NCI-H2029 (cell line): ENCODE measurements at regions not wholly inside any gene's neighbourhood (a gene's known extent, or its start where the extent isn't known, plus 50 kb on each side); places are given as distances from the start of the nearest gene placed in this dataset.

ENCODE experiments used
- DNase-seq: peaks from one replicate; lab custom pipeline; 2025; lab: John Stamatoyannopoulos, UW

DNA sequence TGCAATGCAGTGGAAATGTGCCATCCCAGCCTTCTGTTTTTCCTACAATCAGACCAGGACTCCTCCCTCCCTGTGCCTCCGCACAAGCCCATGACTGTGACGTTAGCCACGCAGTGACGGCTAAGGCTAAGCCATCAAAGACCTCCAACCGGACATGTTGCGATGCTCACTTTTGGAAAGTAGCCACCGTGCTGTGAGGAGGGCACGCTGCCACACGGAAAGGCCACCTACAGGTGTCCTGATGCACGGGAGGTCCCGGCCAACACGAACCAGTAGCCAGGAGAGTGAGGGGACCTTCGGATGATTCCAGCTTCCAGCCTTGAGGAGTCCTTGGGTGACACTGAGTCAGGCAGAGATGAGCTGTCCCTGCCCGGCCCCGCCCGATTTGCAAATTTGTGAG is 53.9 kb downstream of the FOXL1 start:
- DNase-seq, result no peak

- no peak for DNase-seq
Observed at GRCh38 chr16:86632944-86633343, 54.6 kb downstream of the FOXL1 start.

DNA sequence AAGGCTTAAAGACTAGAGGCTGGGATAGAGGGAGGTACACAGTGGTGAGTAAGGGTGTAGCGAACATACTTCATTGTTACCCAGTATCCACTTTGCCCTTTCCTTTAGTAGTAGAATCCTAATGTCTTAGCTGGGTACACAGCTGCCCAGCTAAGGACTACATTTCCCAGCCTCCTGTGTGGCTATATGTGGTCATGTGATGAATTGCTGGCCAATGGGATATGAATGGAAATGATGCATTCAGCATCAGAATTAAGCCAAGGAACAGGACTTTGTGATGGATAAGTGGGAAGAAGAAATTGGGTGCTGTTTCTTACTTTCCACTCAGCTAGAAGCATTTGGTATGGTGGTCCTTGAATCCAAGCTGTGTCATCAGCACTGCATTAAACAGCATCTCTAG is 55.9 kb downstream of the FOXL1 start:
- DNase-seq, result no peak

DNA sequence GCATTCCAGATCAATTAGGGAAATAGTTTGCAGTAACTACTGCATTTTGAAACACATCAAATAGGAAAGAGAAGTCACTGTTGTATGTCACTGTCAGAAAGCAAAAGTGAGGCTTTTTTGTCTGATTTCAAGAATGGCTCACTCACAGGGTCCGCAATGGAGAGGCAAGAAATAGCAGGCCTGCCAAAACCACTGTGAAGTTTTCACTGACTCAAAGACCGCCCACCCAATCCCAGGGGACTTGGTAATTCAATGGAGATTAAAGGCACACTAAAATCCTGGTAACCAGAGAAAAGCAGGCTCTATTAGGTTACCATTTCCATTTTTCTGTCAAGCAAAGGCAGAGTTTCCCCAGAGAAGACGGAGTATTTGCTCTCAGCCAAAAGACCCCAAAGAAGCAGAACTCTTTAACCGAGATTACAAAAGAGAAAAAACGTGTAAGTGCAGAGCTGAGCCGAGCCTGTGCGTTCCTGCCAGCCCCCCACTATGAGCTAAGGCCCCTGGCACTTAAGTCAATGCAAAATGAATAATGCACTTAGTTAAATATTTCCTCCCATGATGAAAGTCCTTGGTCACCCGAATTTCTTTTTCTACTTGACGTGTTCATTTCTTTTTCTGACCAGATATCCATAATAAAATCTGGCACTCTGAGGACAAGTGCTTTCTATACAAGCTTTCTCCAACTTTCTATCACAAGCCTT is 57.0 kb downstream of the FOXL1 start:
- DNase-seq, result no peak

DNA sequence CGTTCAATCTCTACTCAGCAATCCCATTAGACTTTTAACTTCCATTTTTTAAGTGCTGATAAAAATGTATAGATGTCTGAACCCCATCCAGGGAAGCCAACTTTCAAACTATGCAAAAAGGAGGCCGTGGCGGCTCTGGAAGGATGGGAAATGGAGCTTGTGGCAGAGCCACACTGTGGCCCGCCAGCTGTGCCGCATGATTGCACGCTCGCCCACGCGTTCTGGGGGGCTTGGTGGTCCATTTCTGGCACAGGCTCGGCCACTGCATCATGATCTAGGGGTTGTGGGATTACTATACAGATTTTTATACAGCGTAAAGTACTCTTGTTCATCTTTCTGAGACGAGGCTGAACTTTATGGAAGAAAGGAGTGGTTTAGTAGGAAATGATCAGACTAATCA is 57.6 kb downstream of the FOXL1 start:
- no peak for DNase-seq

GRCh38 chr16:86637744-86638143 is 59.4 kb downstream of the FOXL1 start:
- no peak for DNase-seq

DNA sequence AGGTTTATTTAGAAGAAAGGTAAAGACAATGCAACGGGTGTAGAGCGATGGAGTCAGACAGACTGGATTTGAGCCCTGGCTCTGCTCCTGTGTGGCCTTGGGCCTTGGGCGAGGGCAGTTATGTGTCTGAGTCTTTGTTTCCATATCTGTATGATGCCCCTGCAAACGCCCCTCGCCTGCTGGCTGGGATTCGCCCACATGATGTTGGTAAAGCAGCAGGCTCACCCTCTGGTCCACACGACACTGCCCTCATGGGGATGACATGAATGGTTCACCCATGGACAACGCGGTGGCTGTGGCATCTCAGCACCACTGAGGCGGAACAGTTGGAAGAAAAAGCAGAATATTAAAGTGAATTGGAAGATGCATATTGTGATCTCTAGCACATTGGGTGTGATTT is 60.3 kb downstream of the FOXL1 start:
- no peak for DNase-seq

- DNase-seq, result no peak
Observed at GRCh38 chr16:86639354-86639753, 61.0 kb downstream of the FOXL1 start.

DNA sequence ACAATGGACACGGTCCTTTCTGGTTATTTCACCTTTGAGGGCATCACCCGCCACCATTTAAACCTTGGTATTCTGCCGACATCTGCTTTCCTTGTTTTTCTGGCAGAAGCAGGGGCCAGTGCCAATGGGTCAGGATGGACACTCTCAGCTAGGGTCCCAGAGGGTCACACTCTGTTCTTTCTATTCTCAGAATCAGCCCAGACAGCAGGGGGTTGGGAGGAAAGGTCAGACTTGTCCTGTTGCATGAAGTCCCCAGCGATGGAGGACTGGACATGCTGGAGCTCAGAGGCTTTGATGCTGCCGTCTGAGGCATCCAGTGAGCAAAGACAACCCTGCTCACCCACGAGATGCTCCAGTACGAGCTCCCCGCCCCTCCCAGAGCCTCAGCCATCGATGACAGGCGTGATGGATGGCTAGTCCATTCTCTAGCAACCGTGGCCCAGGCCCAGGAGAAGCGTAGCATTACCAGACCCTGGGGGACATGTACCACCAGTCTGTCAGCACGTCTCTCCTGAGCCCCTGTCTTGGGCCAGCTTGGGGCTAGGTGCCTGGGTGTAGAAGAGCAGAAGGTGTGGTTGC is 62.0 kb downstream of the FOXL1 start:
- no peak for DNase-seq

GRCh38 chr16:86642087-86642486 is 63.7 kb downstream of the FOXL1 start:
- no peak for DNase-seq

DNA sequence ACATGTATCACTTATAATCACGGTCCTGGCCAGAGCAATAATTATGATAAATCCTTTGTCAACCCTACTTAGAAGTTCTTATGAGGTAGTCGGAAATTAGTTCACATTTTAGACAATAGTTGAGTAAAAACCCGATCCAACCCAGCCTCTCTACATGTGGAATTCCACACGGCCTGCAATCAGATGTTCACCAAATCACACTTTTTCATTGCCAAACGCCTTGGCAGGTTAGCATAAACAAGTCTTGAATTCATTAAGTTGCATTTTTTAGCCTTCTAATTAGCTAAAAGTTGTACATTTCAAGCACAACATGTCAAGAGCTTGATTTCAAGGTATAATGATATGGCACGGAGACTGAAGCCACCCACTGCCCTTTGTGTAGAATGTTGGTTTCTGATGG is 65.3 kb downstream of the FOXL1 start:
- no peak for DNase-seq

- no peak for DNase-seq
Observed at GRCh38 chr16:86647561-86647960, 69.2 kb downstream of the FOXL1 start.

DNA sequence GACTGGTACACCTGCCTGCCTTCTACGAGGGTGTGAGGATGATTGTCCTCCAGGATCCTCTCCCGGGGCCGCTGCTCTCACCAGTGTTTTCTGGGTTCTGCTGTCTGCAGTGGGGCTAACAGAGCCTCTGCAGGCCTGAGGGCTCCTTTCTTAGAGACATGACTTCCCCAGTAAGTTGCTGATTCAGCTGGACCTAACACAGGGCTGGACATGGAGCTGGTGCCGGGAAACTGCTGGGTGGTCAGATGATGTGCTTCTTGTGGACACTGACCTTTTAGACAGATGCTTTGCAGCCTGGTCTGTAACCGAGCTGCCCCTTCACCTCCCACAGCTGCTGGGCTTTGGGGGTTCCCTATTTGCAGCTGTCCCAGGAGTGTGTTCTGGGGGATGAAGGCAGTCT is 71.5 kb downstream of the FOXL1 start:
- DNase-seq, result no peak

DNA sequence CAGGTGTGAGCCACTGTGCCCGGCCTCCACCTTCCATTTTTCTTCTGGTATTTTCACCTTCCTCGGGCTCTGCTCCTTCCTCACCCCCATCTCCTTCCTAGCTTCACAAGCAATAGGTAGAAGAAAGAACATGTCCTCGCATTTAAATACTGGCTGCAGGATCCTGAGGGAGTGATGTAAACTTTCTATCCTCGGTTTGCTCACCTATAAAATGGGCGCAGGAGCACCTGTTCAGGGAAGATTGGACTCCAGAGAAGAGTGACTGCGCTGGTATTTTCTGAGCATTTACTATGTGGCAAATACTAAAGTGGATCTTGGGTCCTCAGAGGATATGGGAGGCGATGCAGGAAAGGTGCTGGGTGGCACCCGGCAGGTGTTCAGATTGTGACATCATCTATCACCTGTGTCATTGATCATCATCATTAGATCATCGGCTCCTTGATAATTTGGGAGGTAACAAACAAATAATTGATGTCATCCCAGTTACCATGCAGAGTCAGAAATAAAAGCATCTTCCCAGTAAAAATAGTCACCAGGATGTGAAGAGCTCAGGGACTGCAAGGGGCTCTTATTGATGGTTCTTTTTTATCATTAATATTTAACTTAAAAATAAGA is 72.8 kb downstream of the FOXL1 start:
- DNase-seq, result no peak

DNA sequence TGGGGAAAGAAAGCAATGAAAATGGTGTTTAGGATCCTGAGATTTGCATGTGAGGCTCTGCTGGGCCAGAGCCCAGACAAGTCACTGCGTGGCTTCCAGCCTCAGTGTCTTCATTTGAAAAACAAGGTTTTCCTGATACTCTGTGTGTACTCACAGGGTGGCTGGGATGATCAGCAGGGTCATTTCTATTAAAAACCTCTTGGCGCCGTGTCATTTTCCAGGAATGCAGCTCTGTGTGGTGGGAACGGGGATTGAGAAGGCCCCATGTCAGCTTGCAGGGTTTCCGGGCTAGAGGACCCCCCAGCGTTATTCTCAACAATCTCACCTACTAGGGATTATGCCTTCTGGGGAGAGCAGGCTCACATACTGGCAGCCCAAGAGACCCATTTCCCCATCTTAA is 73.5 kb downstream of the FOXL1 start:
- no peak for DNase-seq

- no peak for DNase-seq
Observed at GRCh38 chr16:86653285-86654006, 75.1 kb downstream of the FOXL1 start.

DNA sequence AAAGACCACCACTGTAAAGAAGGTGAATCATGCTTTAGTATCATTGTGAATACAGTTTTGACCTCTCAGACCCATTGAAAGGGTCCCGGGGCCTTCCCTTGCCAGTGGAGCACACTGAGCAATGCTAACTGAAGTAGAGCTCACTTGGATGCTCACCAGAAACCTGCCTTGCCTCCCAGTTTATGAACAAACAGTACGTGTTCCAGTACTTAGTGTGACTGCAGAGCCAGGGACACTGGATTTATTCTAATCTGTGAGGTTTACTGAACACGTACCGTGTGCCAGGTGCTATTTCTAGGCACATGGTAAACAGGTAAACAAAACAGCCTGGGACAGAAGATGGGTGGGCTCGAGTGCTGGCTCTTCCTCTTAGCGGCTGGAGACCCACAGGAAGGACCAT is 79.6 kb downstream of the FOXL1 start:
- DNase-seq, result no peak

DNA sequence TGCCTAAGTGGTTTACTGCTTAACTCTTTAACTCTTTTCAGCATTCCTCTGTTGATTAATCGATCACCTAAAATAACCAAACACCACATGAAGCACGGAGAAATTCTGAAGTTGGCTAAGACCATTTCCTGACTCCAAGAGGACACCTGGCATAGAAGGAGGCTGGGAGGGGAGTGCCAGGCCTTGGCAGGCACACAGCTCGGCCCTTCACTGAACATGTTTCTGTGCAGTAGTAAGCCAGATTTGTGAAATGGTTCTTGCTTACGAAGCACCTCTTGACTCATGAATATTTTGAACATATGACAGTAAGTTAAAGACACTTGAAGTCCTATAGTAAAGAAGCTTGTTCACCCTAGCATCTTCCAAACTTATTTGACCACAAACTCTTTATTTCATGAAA is 82.3 kb downstream of the FOXL1 start:
- no peak for DNase-seq

DNA sequence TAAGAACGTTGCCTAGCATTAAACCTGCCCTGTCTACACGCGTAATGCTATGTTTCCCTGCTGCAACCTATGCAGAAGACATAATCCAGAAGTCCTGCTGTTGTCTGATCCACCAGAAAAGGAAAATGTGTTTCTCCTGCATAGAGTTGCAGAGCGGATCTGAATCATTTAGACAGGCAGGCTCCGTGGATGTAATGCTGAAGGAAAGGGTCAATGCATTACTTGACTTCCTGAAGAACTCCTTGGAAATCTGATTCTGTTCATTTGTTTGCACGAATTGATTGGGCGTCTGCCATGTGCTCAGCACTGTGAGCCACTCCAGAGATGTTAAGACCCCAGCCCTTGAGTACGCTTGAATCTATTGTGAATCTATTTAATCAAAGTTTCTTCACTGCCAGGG is 83.4 kb downstream of the FOXL1 start:
- DNase-seq, result no peak

- no peak for DNase-seq
Observed at GRCh38 chr16:86662195-86662594, 83.8 kb downstream of the FOXL1 start.

GRCh38 chr16:86662740-86663139 is 84.4 kb downstream of the FOXL1 start:
- DNase-seq, result no peak

- no peak for DNase-seq
Observed at GRCh38 chr16:86663685-86664521, 85.6 kb downstream of the FOXL1 start.
